Keratinocyte (primary cell): ENCODE measurements at regions not wholly inside any gene's neighbourhood (a gene's known extent, or its start where the extent isn't known, plus 50 kb on each side); places are given as distances from the start of the nearest gene placed in this dataset.

Experiments used
- DNase-seq: peaks from one replicate; pipeline ENCODE4 v3.0.0-alpha.2; 2011; ENCODE audit warnings: low read depth, missing footprints, low spot score
- FAIRE-seq: peaks from 2 replicates; lab custom pipeline; 2011; peaks lifted over from hg19 to GRCh38; lab: Jason Lieb, UNC
- H2AFZ ChIP-seq: 2 replicates; pipeline ENCODE4 v1.6.0; 2012; ENCODE audit warnings: low read length, control low read depth, inconsistent platforms; ENCODE audit not compliant: control insufficient read depth
- H3K27ac ChIP-seq: 2 replicates; pipeline ENCODE4 v1.5.1; 2011; ENCODE audit warnings: low read length; ENCODE audit not compliant: control insufficient read depth, insufficient read depth
- H3K27me3 ChIP-seq: 3 replicates; pipeline ENCODE4 v1.6.0; 2011; ENCODE audit warnings: low read length; ENCODE audit not compliant: control insufficient read depth, insufficient read depth; ENCODE audit errors: extremely low read depth
- H3K36me3 ChIP-seq, 2 experiments: 2 replicates in 1 of 2; 3 replicates in 1 of 2; pipeline ENCODE4 v1.5.1; 2011; ENCODE audit warnings: low read length in 2 of 2, mild to moderate bottlenecking in 1 of 2; ENCODE audit not compliant: control insufficient read depth in 2 of 2, insufficient read depth in 2 of 2; ENCODE audit errors: extremely low read depth in 1 of 2
- H3K4me1 ChIP-seq: 3 replicates; pipeline ENCODE4 v1.5.1; 2011; ENCODE audit warnings: low read length; ENCODE audit not compliant: control insufficient read depth, insufficient read depth; ENCODE audit errors: extremely low read depth
- H3K4me2 ChIP-seq: 3 replicates; pipeline ENCODE4 v1.6.0; 2011; ENCODE audit warnings: low read depth, low read length; ENCODE audit not compliant: control insufficient read depth, insufficient read depth; ENCODE audit errors: extremely low read depth
- H3K4me3 ChIP-seq, 3 experiments: fragments of 200-600 bp in 1 of 3; sonication (generic) in 1 of 3; 2 replicates in 2 of 3; 3 replicates in 1 of 3; pipeline ENCODE4 v1.5.1; 2011 to 2016; ENCODE audit warnings: low read length in 3 of 3, mild to moderate bottlenecking in 3 of 3, control low read depth in 2 of 3, inconsistent platforms in 1 of 3, low read depth in 1 of 3, mixed read lengths in 1 of 3, mixed run types in 1 of 3, moderate library complexity in 1 of 3; ENCODE audit not compliant: control insufficient read depth in 2 of 3, insufficient read depth in 2 of 3; ENCODE audit errors: extremely low read depth in 1 of 3
- H3K79me2 ChIP-seq: 2 replicates; pipeline ENCODE4 v1.6.0; 2012; ENCODE audit warnings: low read length; ENCODE audit not compliant: control insufficient read depth, insufficient read depth
- H3K9ac ChIP-seq: 3 replicates; pipeline ENCODE4 v1.6.0; 2011; ENCODE audit warnings: low read length; ENCODE audit not compliant: control insufficient read depth, insufficient read depth; ENCODE audit errors: extremely low read depth
- H3K9me1 ChIP-seq: 3 replicates; pipeline ENCODE4 v1.6.0; 2011; ENCODE audit warnings: low read length; ENCODE audit not compliant: control insufficient read depth, insufficient read depth; ENCODE audit errors: extremely low read depth
- H3K9me3 ChIP-seq: 2 replicates; pipeline ENCODE4 v1.5.1; 2012; ENCODE audit warnings: low read depth, low read length; ENCODE audit not compliant: control insufficient read depth
- H4K20me1 ChIP-seq: 3 replicates; pipeline ENCODE4 v1.6.0; 2011; ENCODE audit warnings: low read length; ENCODE audit not compliant: control insufficient read depth, insufficient read depth; ENCODE audit errors: extremely low read depth
- CTCF ChIP-seq, 3 experiments: IDR thresholded peaks in 1 of 3; conservative IDR thresholded peaks in 1 of 3; optimal IDR thresholded peaks in 1 of 3; 2 replicates in 2 of 3; 3 replicates in 1 of 3; pipeline versions ENCODE3 to v1.5.1; 2011; ENCODE audit warnings: low read length in 3 of 3, mild to moderate bottlenecking in 3 of 3, moderate library complexity in 2 of 3, control low read depth in 1 of 3, inconsistent platforms in 1 of 3; ENCODE audit not compliant: insufficient read depth in 2 of 3; ENCODE audit errors: extremely low read depth in 1 of 3
- EZH2 ChIP-seq: IDR thresholded peaks from one replicate; pipeline ENCODE4 v1.6.1; 2012; ENCODE audit warnings: inconsistent platforms, mild to moderate bottlenecking, low read length, moderate library complexity
- dilution Hi-C: fragments of 300-500 bp; cut with MboI; formaldehyde crosslinking; loops from one replicate; pipeline ENCODE4 v1.7.0; 2020; ENCODE audit warnings: low sequenced_read_pairs; ENCODE audit not compliant: extremely low pct_ligation_motif_present

GRCh38 chr7:128166603-128167041, 74.5 kb upstream of the LEP start:
- dilution Hi-C loops: no loop called here
- peak overlapping the region; percentile 41 to 61 (median 56) for H3K4me3 ChIP-seq
- no peaks in the 10 kb centered on the region for H3K9me1 ChIP-seq
- no peak for FAIRE-seq
- peaks cover 56% of the 10 kb centered on the region for H3K27me3 ChIP-seq
- H3K4me1 ChIP-seq: peaks cover 23% of the 10 kb centered on the region
- TF ChIP-seq EZH2 (peak; percentile 89), CTCF (optimal IDR thresholded peaks at IDR 0.05 in 1 of 3, IDR thresholded peaks at IDR 0.05 in 1 of 3, conservative IDR thresholded peaks at IDR 0.05 in 1 of 3; ENCODE audit: extremely low read depth in 1 of 3, insufficient read depth in 2 of 3, low read length in 3 of 3) (no peak)
- H4K20me1 ChIP-seq: no peaks in the 10 kb centered on the region
- H3K9ac ChIP-seq: peak overlapping the region; percentile 23
- H3K36me3 ChIP-seq: no peaks in the 10 kb centered on the region
- no peak for DNase-seq
- H3K27ac ChIP-seq: no peak overlapping the region
- H3K4me2 ChIP-seq: peak overlapping the region; percentile 78
- peak overlapping the region; percentile 48 for H2AFZ ChIP-seq
- H3K79me2 ChIP-seq: no peaks in the 10 kb centered on the region
- no peaks in the 10 kb centered on the region for H3K9me3 ChIP-seq

GRCh38 chr7:128167042-128167701, 73.9 kb upstream of the LEP start:
- dilution Hi-C loops: no loop called here
- Histone ChIP-seq H3K4me1 (peaks cover 23% of the 10 kb centered on the region), H3K27me3 (peaks cover 58% of the 10 kb centered on the region)

More at GRCh38 chr7:128167042-128167701, 73.9 kb upstream of the LEP start:
- no peaks in the 10 kb centered on the region for H4K20me1 ChIP-seq
- H3K27ac ChIP-seq: no peak overlapping the region
- H3K4me2 ChIP-seq: peak overlapping the region; percentile 78
- peak overlapping the region; percentile 41 to 61 (median 56) for H3K4me3 ChIP-seq
- H3K9me3 ChIP-seq: no peaks in the 10 kb centered on the region
- no peaks in the 10 kb centered on the region for H3K36me3 ChIP-seq
- H3K9ac ChIP-seq: peak overlapping the region; percentile 23
- no peaks in the 10 kb centered on the region for H3K79me2 ChIP-seq
- FAIRE-seq: no peak
- TF ChIP-seq EZH2 (peak; percentile 81), CTCF (optimal IDR thresholded peaks at IDR 0.05 in 1 of 3, IDR thresholded peaks at IDR 0.05 in 1 of 3, conservative IDR thresholded peaks at IDR 0.05 in 1 of 3; ENCODE audit: extremely low read depth in 1 of 3, insufficient read depth in 2 of 3, low read length in 3 of 3) (no peak)
- H2AFZ ChIP-seq: no peak overlapping the region
- no peak for DNase-seq
- no peaks in the 10 kb centered on the region for H3K9me1 ChIP-seq
